ENCODE measurements at regions not wholly inside any gene's neighbourhood (a gene's known extent, or its start where the extent isn't known, plus 50 kb on each side); places are given as distances from the start of the nearest gene placed in this dataset.

- no peak for TF ChIP-seq POLR2AphosphoS5 (IDR thresholded peaks at IDR 0.05)
- no peak for TF ChIP-seq CTCF (IDR thresholded peaks at IDR 0.05)
- TF ChIP-seq POLR2A (IDR thresholded peaks at IDR 0.05): no peak
Observed at GRCh38 chr11:15586741-15587473, 472.2 kb downstream of the INSC start.
